PC-3 (cell line): ENCODE measurements at regions not wholly inside any gene's neighbourhood (a gene's known extent, or its start where the extent isn't known, plus 50 kb on each side); places are given as distances from the start of the nearest gene placed in this dataset.

ENCODE experiments used
- ATAC-seq: fragments of 200-7000 bp; cut with Tn5 transposase; 2 replicates; pipeline ENCODE4 v1.9.1; 2020; ENCODE audit warnings: mild to moderate bottlenecking, moderate library complexity
- BruUV-seq: library from RNA; stranded (reverse); fragments of 400-500 nt; replicated peaks from 2 replicates; lab custom pipeline; 2021; lab: Mats Ljungman, UMichigan
- CTCF ChIA-PET: fragments of 300-600 bp; sonication (Branson Sonifier 250); formaldehyde crosslinking; loops from one replicate; lab custom pipeline; 2022; ENCODE audit warnings: antibody characterized with exemption; lab: Charles Lee
- POLR2A ChIA-PET: fragments of 300-600 bp; sonication (Branson Sonifier 250); formaldehyde crosslinking; loops from one replicate; lab custom pipeline; 2022; ENCODE audit warnings: antibody characterized with exemption; ENCODE audit not compliant: unreplicated experiment; lab: Charles Lee
- DNase-seq: peaks from one replicate; pipeline ENCODE4 v3.0.0-alpha.2; 2015
- H2AFZ ChIP-seq: fragments of 300-600 bp; sonication (generic); 2 replicates; pipeline ENCODE4 v1.6.0; 2016; ENCODE audit warnings: antibody characterized with exemption, low read length
- H3F3A ChIP-seq: fragments of 300-600 bp; sonication (generic); one replicate; pipeline ENCODE4 v1.6.0; 2017; ENCODE audit warnings: antibody characterized with exemption, low read length, control low read depth, mild to moderate bottlenecking; ENCODE audit not compliant: unreplicated experiment
- H3K27ac ChIP-seq: fragments of 300-600 bp; sonication (generic); 2 replicates; pipeline ENCODE4 v1.5.1; 2016; ENCODE audit warnings: mild to moderate bottlenecking, low read length
- H3K27me3 ChIP-seq: fragments of 300-600 bp; sonication (generic); 2 replicates; pipeline ENCODE4 v1.6.1; 2016; ENCODE audit warnings: low read length, mixed read lengths
- H3K36me3 ChIP-seq: fragments of 300-600 bp; sonication (generic); 2 replicates; pipeline ENCODE4 v1.6.1; 2016; ENCODE audit warnings: low read depth, mixed run types, low read length, mixed read lengths
- H3K4me1 ChIP-seq: fragments of 300-600 bp; sonication (generic); 2 replicates; pipeline ENCODE4 v1.5.1; 2016; ENCODE audit warnings: low read length; ENCODE audit not compliant: insufficient read depth
- H3K4me2 ChIP-seq: fragments of 300-600 bp; sonication (generic); 2 replicates; pipeline ENCODE4 v1.6.0; 2016; ENCODE audit warnings: low read length
- H3K4me3 ChIP-seq: fragments of 300-600 bp; sonication (generic); 2 replicates; pipeline ENCODE4 v1.5.1; 2016; ENCODE audit warnings: mild to moderate bottlenecking, low read length, mixed read lengths
- H3K79me2 ChIP-seq: fragments of 300-600 bp; sonication (generic); 2 replicates; pipeline ENCODE4 v1.6.1; 2017; ENCODE audit warnings: low read length, mixed read lengths
- H3K9ac ChIP-seq: fragments of 300-600 bp; sonication (generic); 2 replicates; pipeline ENCODE4 v1.6.0; 2016; ENCODE audit warnings: mild to moderate bottlenecking, low read length
- H3K9me2 ChIP-seq: fragments of 300-600 bp; sonication (generic); replicated peaks from 2 replicates; pipeline ENCODE4 v1.6.1; 2016; ENCODE audit warnings: mixed run types, low read length, mixed read lengths
- H3K9me3 ChIP-seq: fragments of 300-600 bp; sonication (generic); 2 replicates; pipeline ENCODE4 v1.6.1; 2016; ENCODE audit warnings: low read length, mixed read lengths
- H4K20me1 ChIP-seq: fragments of 300-600 bp; sonication (generic); 2 replicates; pipeline ENCODE4 v1.6.1; 2016; ENCODE audit warnings: low read length, mixed read lengths
- CTCF ChIP-seq: fragments of 300-600 bp; sonication (generic); conservative IDR thresholded peaks from 2 replicates; pipeline ENCODE4 v1.5.1; 2017; ENCODE audit warnings: antibody characterized with exemption, low read depth, mild to moderate bottlenecking, low read length
- EZH2 ChIP-seq: fragments of 300-600 bp; sonication (generic); IDR thresholded peaks from one replicate; pipeline ENCODE4 v1.6.1; 2017; ENCODE audit warnings: antibody characterized with exemption, mild to moderate bottlenecking, low read length; ENCODE audit not compliant: unreplicated experiment
- EZH2phosphoT487 ChIP-seq: fragments of 300-600 bp; sonication (generic); IDR thresholded peaks from 2 replicates; pipeline ENCODE4 v1.6.1; 2018; ENCODE audit warnings: mild to moderate bottlenecking, antibody characterized with exemption, low read length, borderline replicate concordance
- intact Hi-C: fragments of 100-400 bp; cut with micrococcal nuclease; formaldehyde crosslinking; loops from 2 replicates; pipeline ENCODE4 v1.9.0; 2023

GRCh38 chr6:137353842-137354397, 134.7 kb upstream of the IFNGR1 start:
- no peaks in the 10 kb centered on the region for H4K20me1 ChIP-seq
- H3K79me2 ChIP-seq, result no peaks in the 10 kb centered on the region
- H3K4me3 ChIP-seq, result no peak overlapping the region
- no peak for TF ChIP-seq CTCF
- no peak for TF ChIP-seq EZH2
- no peak for TF ChIP-seq EZH2phosphoT487
- H3K9me2 ChIP-seq, result no peaks in the 10 kb centered on the region
- H2AFZ ChIP-seq, result no peak overlapping the region
- peaks cover 14% of the 10 kb centered on the region for H3K27me3 ChIP-seq
- BruUV-seq, result no TSS peak
- ATAC-seq, result no peak
- H3K9me3 ChIP-seq, result no peaks in the 10 kb centered on the region
- ChIA-PET POLR2A (no interaction called here), CTCF (no interaction called here)
- no peaks in the 10 kb centered on the region for H3K36me3 ChIP-seq
- H3K9ac ChIP-seq, result no peak overlapping the region
- no peak overlapping the region for H3K4me2 ChIP-seq
- no peak overlapping the region for H3K27ac ChIP-seq
- no peaks in the 10 kb centered on the region for H3F3A ChIP-seq
- intact Hi-C loops, result no loop called here
- no peak for DNase-seq
- H3K4me1 ChIP-seq, result no peaks in the 10 kb centered on the region

- H3K9me2 ChIP-seq, result no peaks in the 10 kb centered on the region
- intact Hi-C loops, result no loop called here
- peaks cover 14% of the 10 kb centered on the region for H3K27me3 ChIP-seq
- H3K9ac ChIP-seq, result no peak overlapping the region
- no peaks in the 10 kb centered on the region for H4K20me1 ChIP-seq
- H3K79me2 ChIP-seq, result no peaks in the 10 kb centered on the region
- BruUV-seq, result no TSS peak
- no peaks in the 10 kb centered on the region for H3F3A ChIP-seq
- CTCF ChIA-PET, result no interaction called here
- no peak overlapping the region for H3K4me2 ChIP-seq
- H2AFZ ChIP-seq, result no peak overlapping the region
- POLR2A ChIA-PET, result no interaction called here
- no peak overlapping the region for H3K27ac ChIP-seq
- H3K9me3 ChIP-seq, result no peaks in the 10 kb centered on the region
- TF ChIP-seq EZH2phosphoT487 (no peak), CTCF (no peak), EZH2 (no peak)
- DNase-seq (no peak), ATAC-seq (no peak)
- H3K36me3 ChIP-seq, result no peaks in the 10 kb centered on the region
- H3K4me3 ChIP-seq, result no peak overlapping the region
- no peaks in the 10 kb centered on the region for H3K4me1 ChIP-seq
Observed at GRCh38 chr6:137353346-137353745, 134.2 kb upstream of the IFNGR1 start.

GRCh38 chr6:137352859-137353258, 133.7 kb upstream of the IFNGR1 start:
- Histone ChIP-seq H2AFZ (no peak overlapping the region), H3K79me2 (no peaks in the 10 kb centered on the region), H3K27me3 (peaks cover 14% of the 10 kb centered on the region), H3K36me3 (no peaks in the 10 kb centered on the region), H3K4me1 (no peaks in the 10 kb centered on the region), H3K4me3 (no peak overlapping the region), H3K9me2 (no peaks in the 10 kb centered on the region), H3K9me3 (no peaks in the 10 kb centered on the region), H3K9ac (no peak overlapping the region), H3K27ac (no peak overlapping the region), H3K4me2 (no peak overlapping the region), H3F3A (no peaks in the 10 kb centered on the region), H4K20me1 (no peaks in the 10 kb centered on the region)
- no peak for ATAC-seq
- intact Hi-C loops, result no loop called here
- DNase-seq, result no peak
- ChIA-PET POLR2A (no interaction called here), CTCF (no interaction called here)
- BruUV-seq, result no TSS peak
- no peak for TF ChIP-seq EZH2
- no peak for TF ChIP-seq CTCF
- no peak for TF ChIP-seq EZH2phosphoT487
